Osteoblast (primary cell): ENCODE measurements at regions not wholly inside any gene's neighbourhood (a gene's known extent, or its start where the extent isn't known, plus 50 kb on each side); places are given as distances from the start of the nearest gene placed in this dataset.

Source experiments
- DNase-seq: peaks from one replicate; pipeline ENCODE4 v3.0.0; 2011; ENCODE audit warnings: low spot score, mixed read lengths; ENCODE audit not compliant: insufficient read length; ENCODE audit errors: missing footprints
- H2AFZ ChIP-seq: 2 replicates; pipeline ENCODE4 v1.6.0; 2011; ENCODE audit warnings: mild to moderate bottlenecking, low read length
- H3K27ac ChIP-seq: 2 replicates; pipeline ENCODE4 v1.5.1; 2011; ENCODE audit warnings: mild to moderate bottlenecking, low read depth, low read length, moderate library complexity
- H3K27me3 ChIP-seq: 2 replicates; pipeline ENCODE4 v1.6.0; 2012; ENCODE audit warnings: mild to moderate bottlenecking, control low read depth, inconsistent platforms, low read length, moderate library complexity; ENCODE audit not compliant: insufficient read depth
- H3K36me3 ChIP-seq: 2 replicates; pipeline ENCODE4 v1.5.1; 2011; ENCODE audit warnings: mild to moderate bottlenecking, low read length, control low read depth, moderate library complexity; ENCODE audit not compliant: insufficient read depth
- H3K4me1 ChIP-seq: 2 replicates; pipeline ENCODE4 v1.5.1; 2011; ENCODE audit warnings: mild to moderate bottlenecking, low read length, control low read depth, moderate library complexity; ENCODE audit not compliant: insufficient read depth
- H3K4me2 ChIP-seq: 2 replicates; pipeline ENCODE4 v1.6.0; 2011; ENCODE audit warnings: mild to moderate bottlenecking, low read length; ENCODE audit not compliant: insufficient read depth
- H3K4me3 ChIP-seq: fragments of 200-600 bp; sonication (generic); 3 replicates; pipeline ENCODE4 v1.5.1; 2012; ENCODE audit warnings: mild to moderate bottlenecking, low read length, inconsistent platforms; ENCODE audit not compliant: insufficient read depth
- H3K79me2 ChIP-seq: 2 replicates; pipeline ENCODE4 v1.6.0; 2012; ENCODE audit warnings: mild to moderate bottlenecking, low read length, control low read depth, inconsistent platforms; ENCODE audit not compliant: insufficient read depth
- H3K9me3 ChIP-seq: 2 replicates; pipeline ENCODE4 v1.5.1; 2011; ENCODE audit warnings: low read depth, low read length, control low read depth
- H4K20me1 ChIP-seq: 2 replicates; pipeline ENCODE4 v1.6.0; 2012; ENCODE audit warnings: mild to moderate bottlenecking, low read length, control low read depth; ENCODE audit not compliant: insufficient read depth
- CTCF ChIP-seq: IDR thresholded peaks from 2 replicates; pipeline ENCODE4 v1.5.1; 2011; ENCODE audit warnings: mild to moderate bottlenecking, low read depth, low read length, moderate library complexity; ENCODE audit errors: extremely low read depth

GRCh38 chr13:85651440-85651839 is 147.8 kb downstream of the SLITRK6 start:
- H4K20me1 ChIP-seq: no peaks in the 10 kb centered on the region
- no peak for DNase-seq
- TF ChIP-seq CTCF: no peak
- H3K4me2 ChIP-seq: no peak overlapping the region
- no peaks in the 10 kb centered on the region for H3K9me3 ChIP-seq
- H3K4me1 ChIP-seq: no peaks in the 10 kb centered on the region
- H3K27me3 ChIP-seq: no peaks in the 10 kb centered on the region
- H2AFZ ChIP-seq: no peak overlapping the region
- no peak overlapping the region for H3K4me3 ChIP-seq
- H3K36me3 ChIP-seq: no peaks in the 10 kb centered on the region
- no peak overlapping the region for H3K27ac ChIP-seq
- no peaks in the 10 kb centered on the region for H3K79me2 ChIP-seq

DNA sequence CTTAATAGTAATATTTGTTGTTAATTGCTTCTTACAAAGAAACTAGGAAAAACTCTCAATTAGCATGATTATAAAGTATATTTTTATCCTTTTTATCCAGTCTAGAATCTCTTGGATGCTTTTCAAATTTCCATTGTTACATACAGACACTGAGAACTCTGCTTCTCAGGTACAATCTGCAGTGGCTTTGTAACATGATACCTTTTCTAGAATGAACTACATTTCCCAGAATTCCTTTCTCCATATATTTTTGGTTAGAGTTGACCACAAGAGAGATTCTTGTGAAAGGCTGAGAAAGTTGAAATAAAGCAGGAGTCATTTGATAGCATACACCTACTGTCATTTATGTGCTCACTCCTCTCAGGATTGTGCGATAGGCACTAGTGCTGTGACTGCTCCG is 148.6 kb downstream of the SLITRK6 start:
- no peak for TF ChIP-seq CTCF
- Histone ChIP-seq H3K9me3 (no peaks in the 10 kb centered on the region), H4K20me1 (no peaks in the 10 kb centered on the region), H3K4me1 (no peaks in the 10 kb centered on the region), H3K36me3 (no peaks in the 10 kb centered on the region), H3K27ac (no peak overlapping the region), H3K27me3 (no peaks in the 10 kb centered on the region), H3K4me3 (no peak overlapping the region), H3K79me2 (no peaks in the 10 kb centered on the region), H3K4me2 (no peak overlapping the region), H2AFZ (no peak overlapping the region)
- DNase-seq: no peak

- Histone ChIP-seq H2AFZ (no peak overlapping the region), H4K20me1 (no peaks in the 10 kb centered on the region), H3K4me2 (no peak overlapping the region), H3K4me1 (no peaks in the 10 kb centered on the region), H3K79me2 (no peaks in the 10 kb centered on the region), H3K9me3 (no peaks in the 10 kb centered on the region), H3K4me3 (no peak overlapping the region), H3K27me3 (no peaks in the 10 kb centered on the region), H3K36me3 (no peaks in the 10 kb centered on the region), H3K27ac (no peak overlapping the region)
- no peak for TF ChIP-seq CTCF
- DNase-seq: no peak
Observed at GRCh38 chr13:85640727-85641126, 158.5 kb downstream of the SLITRK6 start.

GRCh38 chr13:85638815-85639393 is 160.3 kb downstream of the SLITRK6 start:
- TF ChIP-seq CTCF: no peak
- no peak for DNase-seq
- no peaks in the 10 kb centered on the region for H4K20me1 ChIP-seq
- H3K36me3 ChIP-seq: no peaks in the 10 kb centered on the region
- H3K27me3 ChIP-seq: no peaks in the 10 kb centered on the region
- H3K9me3 ChIP-seq: no peaks in the 10 kb centered on the region
- H3K79me2 ChIP-seq: no peaks in the 10 kb centered on the region
- no peaks in the 10 kb centered on the region for H3K4me1 ChIP-seq
- H3K27ac ChIP-seq: no peak overlapping the region
- no peak overlapping the region for H3K4me3 ChIP-seq
- no peak overlapping the region for H2AFZ ChIP-seq
- no peak overlapping the region for H3K4me2 ChIP-seq
